SU-DHL-6 (cell line): ENCODE measurements at regions not wholly inside any gene's neighbourhood (a gene's known extent, or its start where the extent isn't known, plus 50 kb on each side); places are given as distances from the start of the nearest gene placed in this dataset.

ENCODE experiments used
- H2AFZ ChIP-seq: fragments of 200-600 bp; sonication (generic); 2 replicates; pipeline ENCODE4 v1.6.1; 2014; ENCODE audit warnings: low read depth, mild to moderate bottlenecking, moderate library complexity, mixed read lengths, antibody characterized with exemption, low read length; ENCODE audit not compliant: severe bottlenecking
- H3F3A ChIP-seq: fragments of 200-600 bp; shearing (Covaris generic); 2 replicates; pipeline ENCODE4 v1.6.0; 2016; ENCODE audit warnings: antibody characterized with exemption, mild to moderate bottlenecking; ENCODE audit not compliant: insufficient read depth
- H3K27ac ChIP-seq: fragments of 200-600 bp; sonication (generic); 2 replicates; pipeline ENCODE4 v1.5.1; 2016; ENCODE audit warnings: low read depth, mild to moderate bottlenecking, low read length, moderate library complexity, mixed read lengths
- H3K27me3 ChIP-seq: fragments of 200-600 bp; sonication (generic), shearing (Covaris generic); 2 replicates; pipeline ENCODE4 v1.6.0; 2014; ENCODE audit warnings: mild to moderate bottlenecking, low read length
- H3K36me3 ChIP-seq: fragments of 200-600 bp; sonication (generic); 2 replicates; pipeline ENCODE4 v1.6.1; 2014; ENCODE audit warnings: mild to moderate bottlenecking, low read length, mixed read lengths
- H3K4me2 ChIP-seq: fragments of 300-600, 200-600 bp; shearing (Covaris generic), sonication (generic); 2 replicates; pipeline ENCODE4 v1.6.0; 2014; ENCODE audit warnings: low read length, low read depth, mild to moderate bottlenecking; ENCODE audit not compliant: poor library complexity, severe bottlenecking
- H3K4me3 ChIP-seq: fragments of 200-600 bp; sonication (generic); 2 replicates; pipeline ENCODE4 v1.5.1; 2014; ENCODE audit warnings: antibody characterized with exemption, low read length, mild to moderate bottlenecking, mixed read lengths; ENCODE audit not compliant: insufficient read depth, poor library complexity, severe bottlenecking
- H3K79me2 ChIP-seq: fragments of 200-600 bp; sonication (generic); 2 replicates; pipeline ENCODE4 v1.6.1; 2014; ENCODE audit warnings: mild to moderate bottlenecking, low read length, moderate library complexity; ENCODE audit not compliant: insufficient read depth
- H3K9ac ChIP-seq: fragments of 200-600 bp; sonication (generic); 2 replicates; pipeline ENCODE4 v1.7.0; 2014; ENCODE audit warnings: mild to moderate bottlenecking, low read length
- H3K9me2 ChIP-seq: fragments of 200-600 bp; sonication (generic); replicated peaks from 2 replicates; pipeline ENCODE4 v1.6.1; 2014; ENCODE audit warnings: low read length; ENCODE audit not compliant: insufficient read depth
- H3K9me3 ChIP-seq: fragments of 200-600 bp; sonication (generic); 2 replicates; pipeline ENCODE4 v1.6.1; 2014; ENCODE audit warnings: low read length, mixed read lengths; ENCODE audit not compliant: insufficient read depth
- H4K20me1 ChIP-seq: fragments of 200-600 bp; sonication (generic); 2 replicates; pipeline ENCODE4 v1.6.1; 2014; ENCODE audit warnings: low read depth, mild to moderate bottlenecking, antibody characterized with exemption, low read length, moderate library complexity, mixed read lengths
- EZH2phosphoT487 ChIP-seq: fragments of 200-600 bp; sonication (generic), shearing (Covaris generic); conservative IDR thresholded peaks from 2 replicates; pipeline ENCODE4 v1.6.1; 2018; ENCODE audit warnings: mild to moderate bottlenecking, antibody characterized with exemption, low read length, moderate library complexity, mixed read lengths
- TF ChIP-seq, protein P1 (sequence below): fragments of 200-600 bp; sonication (generic); IDR thresholded peaks from one replicate; pipeline ENCODE4 v1.5.1; 2017; ENCODE audit warnings: antibody characterized with exemption, mild to moderate bottlenecking, low read length, moderate library complexity; ENCODE audit not compliant: insufficient read depth, poor library complexity, severe bottlenecking

- Histone ChIP-seq H4K20me1 (no peaks in the 10 kb centered on the region), H3K79me2 (no peaks in the 10 kb centered on the region), H3K27me3 (no peaks in the 10 kb centered on the region), H3F3A (no peaks in the 10 kb centered on the region), H3K9me2 (no peaks in the 10 kb centered on the region), H3K4me3 (no peak overlapping the region), H3K27ac (no peak overlapping the region), H3K9me3 (no peaks in the 10 kb centered on the region), H3K4me2 (no peak overlapping the region), H2AFZ (no peak overlapping the region), H3K36me3 (no peaks in the 10 kb centered on the region), H3K9ac (no peak overlapping the region)
- TF ChIP-seq EZH2phosphoT487: no peak
- TF ChIP-seq, protein P1, sequence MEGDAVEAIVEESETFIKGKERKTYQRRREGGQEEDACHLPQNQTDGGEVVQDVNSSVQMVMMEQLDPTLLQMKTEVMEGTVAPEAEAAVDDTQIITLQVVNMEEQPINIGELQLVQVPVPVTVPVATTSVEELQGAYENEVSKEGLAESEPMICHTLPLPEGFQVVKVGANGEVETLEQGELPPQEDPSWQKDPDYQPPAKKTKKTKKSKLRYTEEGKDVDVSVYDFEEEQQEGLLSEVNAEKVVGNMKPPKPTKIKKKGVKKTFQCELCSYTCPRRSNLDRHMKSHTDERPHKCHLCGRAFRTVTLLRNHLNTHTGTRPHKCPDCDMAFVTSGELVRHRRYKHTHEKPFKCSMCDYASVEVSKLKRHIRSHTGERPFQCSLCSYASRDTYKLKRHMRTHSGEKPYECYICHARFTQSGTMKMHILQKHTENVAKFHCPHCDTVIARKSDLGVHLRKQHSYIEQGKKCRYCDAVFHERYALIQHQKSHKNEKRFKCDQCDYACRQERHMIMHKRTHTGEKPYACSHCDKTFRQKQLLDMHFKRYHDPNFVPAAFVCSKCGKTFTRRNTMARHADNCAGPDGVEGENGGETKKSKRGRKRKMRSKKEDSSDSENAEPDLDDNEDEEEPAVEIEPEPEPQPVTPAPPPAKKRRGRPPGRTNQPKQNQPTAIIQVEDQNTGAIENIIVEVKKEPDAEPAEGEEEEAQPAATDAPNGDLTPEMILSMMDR: no peak
These were observed 90.6 kb upstream of the SPAG17 start for GRCh38 chr1:118275472-118276115.

DNA sequence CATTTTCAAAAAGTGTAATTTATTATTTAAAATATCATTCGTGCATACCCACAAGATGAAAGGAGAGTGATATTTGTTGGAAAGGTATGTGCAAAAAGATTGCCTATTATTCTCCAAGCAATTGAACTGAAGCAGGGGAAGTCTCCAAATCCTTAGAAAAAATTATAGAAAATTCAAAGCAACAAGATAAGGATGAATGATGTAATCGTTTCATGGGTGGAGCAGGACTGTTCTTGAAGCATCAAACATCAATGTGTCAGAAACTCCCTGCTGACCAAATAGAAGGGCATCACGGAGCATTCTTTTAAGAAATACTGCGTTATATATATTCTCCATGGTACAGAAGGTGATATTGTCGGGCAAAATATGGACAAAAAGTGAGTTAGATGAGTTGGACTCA is 87.9 kb upstream of the SPAG17 start:
- Histone ChIP-seq H3K9ac (no peak overlapping the region), H3K4me3 (no peak overlapping the region), H3K9me3 (no peaks in the 10 kb centered on the region), H3K4me2 (no peak overlapping the region), H3K9me2 (no peaks in the 10 kb centered on the region), H3K27me3 (no peaks in the 10 kb centered on the region), H3K36me3 (no peaks in the 10 kb centered on the region), H3F3A (no peaks in the 10 kb centered on the region), H4K20me1 (no peaks in the 10 kb centered on the region), H3K27ac (no peak overlapping the region), H2AFZ (no peak overlapping the region), H3K79me2 (no peaks in the 10 kb centered on the region)
- no peak for TF ChIP-seq EZH2phosphoT487
- TF ChIP-seq, protein P1: no peak

- no peak for TF ChIP-seq EZH2phosphoT487
- TF ChIP-seq, protein P1: no peak
- no peaks in the 10 kb centered on the region for H3K36me3 ChIP-seq
- H3F3A ChIP-seq: no peaks in the 10 kb centered on the region
- no peaks in the 10 kb centered on the region for H3K9me3 ChIP-seq
- H3K4me2 ChIP-seq: no peak overlapping the region
- H3K4me3 ChIP-seq: no peak overlapping the region
- H3K27me3 ChIP-seq: no peaks in the 10 kb centered on the region
- no peak overlapping the region for H3K9ac ChIP-seq
- H2AFZ ChIP-seq: no peak overlapping the region
- H3K79me2 ChIP-seq: no peaks in the 10 kb centered on the region
- H4K20me1 ChIP-seq: no peaks in the 10 kb centered on the region
- no peaks in the 10 kb centered on the region for H3K9me2 ChIP-seq
- no peak overlapping the region for H3K27ac ChIP-seq
These were observed 86.9 kb upstream of the SPAG17 start for GRCh38 chr1:118271883-118272282.
